ENCODE measurements at regions not wholly inside any gene's neighbourhood (a gene's known extent, or its start where the extent isn't known, plus 50 kb on each side); places are given as distances from the start of the nearest gene placed in this dataset.
A peak's percentile ranks its signal among the peaks of the same experiment; 100 is the strongest.

- Histone ChIP-seq H4K20me1 (ENCODE audit: insufficient read depth, low read length) (no peaks in the 10 kb centered on the region), H3K4me2 (ENCODE audit: low read depth, low read length) (no peak overlapping the region), H3K36me3 (replicated peaks; ENCODE audit: insufficient read depth, low read length) (no peaks in the 10 kb centered on the region), H3K27me3 (replicated peaks; ENCODE audit: insufficient read depth, low read length) (no peaks in the 10 kb centered on the region), H3K27ac (ENCODE audit: low read length) (peak overlapping the region; percentile 72; the same call in 1 of the 2 replicates), H3K9me2 (replicated peaks; ENCODE audit: insufficient read depth, low read length) (no peaks in the 10 kb centered on the region), H3K9ac (ENCODE audit: low read length) (no peak overlapping the region), H3K4me1 (ENCODE audit: low read length) (peaks cover 36% of the 10 kb centered on the region), H3K9me3 (replicated peaks; ENCODE audit: insufficient read depth, low read length) (no peaks in the 10 kb centered on the region; the same call in 1 of the 2 replicates), H2AFZ (ENCODE audit: low read length) (no peak overlapping the region), H3F3A (ENCODE audit: insufficient read depth, low read length) (peaks cover 28% of the 10 kb centered on the region), H3K4me3 (ENCODE audit: low read length) (no peak overlapping the region), H3K79me2 (ENCODE audit: low read length) (no peaks in the 10 kb centered on the region)
- TF ChIP-seq CTCF (IDR thresholded peaks at IDR 0.05; ENCODE audit: low read length) = no peak
- no peak for TF ChIP-seq EZH2 (optimal IDR thresholded peaks at IDR 0.05; ENCODE audit: low read depth, low read length)
- TF ChIP-seq EZH2phosphoT487 (IDR thresholded peaks at IDR 0.05; ENCODE audit: low read length) = no peak
- no peak for DNase-seq
Observed at GRCh38 chr2:153057743-153058142, 339.3 kb downstream of the ARL6IP6 start.

GRCh38 chr2:153055182-153055581, 336.8 kb downstream of the ARL6IP6 start:
- Histone ChIP-seq H3K9me2 (replicated peaks; ENCODE audit: insufficient read depth, low read length) (no peaks in the 10 kb centered on the region), H4K20me1 (ENCODE audit: insufficient read depth, low read length) (no peaks in the 10 kb centered on the region), H3F3A (ENCODE audit: insufficient read depth, low read length) (peaks cover 19% of the 10 kb centered on the region), H3K9ac (ENCODE audit: low read length) (no peak overlapping the region), H3K9me3 (replicated peaks; ENCODE audit: insufficient read depth, low read length) (no peaks in the 10 kb centered on the region; the same call in 1 of the 2 replicates), H3K4me3 (ENCODE audit: low read length) (no peak overlapping the region), H3K4me2 (ENCODE audit: low read depth, low read length) (no peak overlapping the region), H3K79me2 (ENCODE audit: low read length) (no peaks in the 10 kb centered on the region), H3K27ac (ENCODE audit: low read length) (no peak overlapping the region), H3K4me1 (ENCODE audit: low read length) (peaks cover 24% of the 10 kb centered on the region), H3K27me3 (replicated peaks; ENCODE audit: insufficient read depth, low read length) (no peaks in the 10 kb centered on the region), H2AFZ (ENCODE audit: low read length) (no peak overlapping the region), H3K36me3 (replicated peaks; ENCODE audit: insufficient read depth, low read length) (no peaks in the 10 kb centered on the region)
- no peak for DNase-seq
- TF ChIP-seq EZH2phosphoT487 (IDR thresholded peaks at IDR 0.05; ENCODE audit: low read length) (no peak), EZH2 (optimal IDR thresholded peaks at IDR 0.05; ENCODE audit: low read depth, low read length) (no peak), CTCF (IDR thresholded peaks at IDR 0.05; ENCODE audit: low read length) (no peak)

- DNase-seq = no peak
- Histone ChIP-seq H3K4me2 (ENCODE audit: low read depth, low read length) (no peak overlapping the region), H3K27ac (ENCODE audit: low read length) (no peak overlapping the region), H3F3A (ENCODE audit: insufficient read depth, low read length) (no peaks in the 10 kb centered on the region), H3K36me3 (replicated peaks; ENCODE audit: insufficient read depth, low read length) (no peaks in the 10 kb centered on the region), H3K27me3 (replicated peaks; ENCODE audit: insufficient read depth, low read length) (no peaks in the 10 kb centered on the region), H2AFZ (ENCODE audit: low read length) (no peak overlapping the region), H3K4me1 (ENCODE audit: low read length) (peaks cover 8% of the 10 kb centered on the region), H3K79me2 (ENCODE audit: low read length) (no peaks in the 10 kb centered on the region), H3K9me3 (replicated peaks; ENCODE audit: insufficient read depth, low read length) (no peaks in the 10 kb centered on the region; the same call in 1 of the 2 replicates), H4K20me1 (ENCODE audit: insufficient read depth, low read length) (no peaks in the 10 kb centered on the region), H3K4me3 (ENCODE audit: low read length) (no peak overlapping the region), H3K9ac (ENCODE audit: low read length) (no peak overlapping the region), H3K9me2 (replicated peaks; ENCODE audit: insufficient read depth, low read length) (no peaks in the 10 kb centered on the region)
- TF ChIP-seq CTCF (IDR thresholded peaks at IDR 0.05; ENCODE audit: low read length) (no peak), EZH2phosphoT487 (IDR thresholded peaks at IDR 0.05; ENCODE audit: low read length) (no peak), EZH2 (optimal IDR thresholded peaks at IDR 0.05; ENCODE audit: low read depth, low read length) (no peak)
Observed at GRCh38 chr2:153052807-153053559, 334.6 kb downstream of the ARL6IP6 start.

Data from MM.1S (cell line).